GM23248 (cell line): ENCODE measurements at regions not wholly inside any gene's neighbourhood (a gene's known extent, or its start where the extent isn't known, plus 50 kb on each side); places are given as distances from the start of the nearest gene placed in this dataset.

Experiments
- DNase-seq: peaks from one replicate; pipeline ENCODE4 v3.0.0-alpha.2; 2015
- H2AFZ ChIP-seq: fragments of 200-600 bp; sonication (generic); 2 replicates; pipeline ENCODE4 v1.6.1; 2016; ENCODE audit warnings: antibody characterized with exemption
- H3F3A ChIP-seq: fragments of 200-600 bp; sonication (generic); 2 replicates; pipeline ENCODE4 v1.6.1; 2016; ENCODE audit warnings: mild to moderate bottlenecking, antibody characterized with exemption, mixed run types; ENCODE audit not compliant: insufficient read depth
- H3K27ac ChIP-seq: fragments of 200-600 bp; sonication (generic); 2 replicates; pipeline ENCODE4 v1.5.1; 2016; ENCODE audit warnings: mild to moderate bottlenecking
- H3K27me3 ChIP-seq: fragments of 200-600 bp; sonication (generic); replicated peaks from 2 replicates; pipeline ENCODE4 v1.6.1; 2016; ENCODE audit warnings: mild to moderate bottlenecking; ENCODE audit not compliant: insufficient read depth
- H3K36me3 ChIP-seq: fragments of 200-600 bp; sonication (generic); 2 replicates; pipeline ENCODE4 v1.6.1; 2016; ENCODE audit warnings: low read depth, mild to moderate bottlenecking
- H3K4me1 ChIP-seq: fragments of 200-600 bp; sonication (generic); 2 replicates; pipeline ENCODE4 v1.6.1; 2016; ENCODE audit warnings: mild to moderate bottlenecking; ENCODE audit not compliant: insufficient read depth
- H3K4me2 ChIP-seq: fragments of 200-600 bp; sonication (generic); one replicate; pipeline ENCODE4 v1.6.1; 2016; ENCODE audit warnings: mild to moderate bottlenecking; ENCODE audit not compliant: unreplicated experiment
- H3K4me3 ChIP-seq: fragments of 200-600 bp; sonication (generic); 2 replicates; pipeline ENCODE4 v1.5.1; 2016; ENCODE audit warnings: mild to moderate bottlenecking
- H3K79me2 ChIP-seq: fragments of 200-600 bp; sonication (generic); 2 replicates; pipeline ENCODE4 v1.6.1; 2016; ENCODE audit warnings: mild to moderate bottlenecking; ENCODE audit not compliant: insufficient read depth
- H3K9ac ChIP-seq: fragments of 200-600 bp; sonication (generic); 2 replicates; pipeline ENCODE4 v1.6.1; 2016; ENCODE audit warnings: mild to moderate bottlenecking
- H3K9me2 ChIP-seq: fragments of 200-600 bp; sonication (generic); 2 replicates; pipeline ENCODE4 v1.6.1; 2016; ENCODE audit warnings: mixed run types, mild to moderate bottlenecking, moderate library complexity; ENCODE audit not compliant: insufficient read depth
- H3K9me3 ChIP-seq: fragments of 200-600 bp; sonication (generic); one replicate; pipeline ENCODE4 v1.6.1; 2017; ENCODE audit warnings: low read depth
- H4K20me1 ChIP-seq: fragments of 200-600 bp; sonication (generic); 2 replicates; pipeline ENCODE4 v1.6.0; 2016; ENCODE audit not compliant: insufficient read depth
- EZH2 ChIP-seq: fragments of 200-600 bp; sonication (generic); IDR thresholded peaks from 2 replicates; pipeline ENCODE4 v1.6.1; 2018; ENCODE audit warnings: antibody characterized with exemption, mild to moderate bottlenecking; ENCODE audit not compliant: insufficient read depth, poor library complexity, severe bottlenecking
- EZH2phosphoT487 ChIP-seq: fragments of 200-600 bp; sonication (generic); IDR thresholded peaks from 2 replicates; pipeline ENCODE4 v1.6.1; 2018; ENCODE audit warnings: antibody characterized with exemption, moderate library complexity, mild to moderate bottlenecking, low read depth; ENCODE audit not compliant: insufficient read depth
- WGBS, 2 experiments: methylation state at CpG; one replicate each; pipeline ENCODE4 v1.1.6; 2015 to 2017; ENCODE audit warnings: low lambda C conversion rate in 2 of 2, low coverage in 1 of 2; ENCODE audit errors: missing lambda C conversion rate in 2 of 2; 5-methylcytosine and 5-hydroxymethylcytosine counted together
- in situ Hi-C: fragments of 300-500 bp; cut with MboI; formaldehyde crosslinking; loops from 2 replicates; pipeline ENCODE4 v1.15.0; 2020

DNA sequence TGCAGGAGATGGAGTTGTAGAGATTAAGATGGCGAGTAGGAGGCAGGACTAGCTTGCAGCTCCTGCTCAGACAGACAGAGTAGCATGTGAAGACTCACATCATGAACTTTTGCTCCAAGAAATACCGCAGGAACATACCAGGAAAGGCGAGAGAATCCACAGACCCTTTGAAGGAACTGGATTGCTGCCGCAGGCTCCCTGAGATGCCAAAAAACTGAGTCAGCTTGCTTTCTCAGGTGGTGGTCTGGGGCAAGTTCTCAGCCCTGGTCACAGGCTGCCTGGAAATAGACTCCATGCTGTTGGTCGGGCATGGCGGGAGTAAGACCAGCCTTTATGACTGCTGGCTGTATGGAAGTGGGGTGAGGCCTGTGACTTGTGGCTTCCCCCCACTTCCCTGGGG is 163.6 kb upstream of the NAV3 start:
- no peaks in the 10 kb centered on the region for H4K20me1 ChIP-seq
- H3K27me3 ChIP-seq = no peaks in the 10 kb centered on the region
- H3K9me2 ChIP-seq = no peaks in the 10 kb centered on the region
- no peak overlapping the region for H3K4me3 ChIP-seq
- H3F3A ChIP-seq = no peaks in the 10 kb centered on the region
- no peak overlapping the region for H2AFZ ChIP-seq
- H3K4me1 ChIP-seq = no peaks in the 10 kb centered on the region
- no peak for DNase-seq
- no peaks in the 10 kb centered on the region for H3K9me3 ChIP-seq
- no peak overlapping the region for H3K9ac ChIP-seq
- no peaks in the 10 kb centered on the region for H3K36me3 ChIP-seq
- H3K4me2 ChIP-seq = no peak overlapping the region
- H3K79me2 ChIP-seq = no peaks in the 10 kb centered on the region
- 81 to 86% methylated on average over 6 of the region's 6 CpGs for WGBS, 2 experiments
- H3K27ac ChIP-seq = no peak overlapping the region
- in situ Hi-C loops = no loop called here
- TF ChIP-seq EZH2phosphoT487 = no peak
- no peak for TF ChIP-seq EZH2

DNA sequence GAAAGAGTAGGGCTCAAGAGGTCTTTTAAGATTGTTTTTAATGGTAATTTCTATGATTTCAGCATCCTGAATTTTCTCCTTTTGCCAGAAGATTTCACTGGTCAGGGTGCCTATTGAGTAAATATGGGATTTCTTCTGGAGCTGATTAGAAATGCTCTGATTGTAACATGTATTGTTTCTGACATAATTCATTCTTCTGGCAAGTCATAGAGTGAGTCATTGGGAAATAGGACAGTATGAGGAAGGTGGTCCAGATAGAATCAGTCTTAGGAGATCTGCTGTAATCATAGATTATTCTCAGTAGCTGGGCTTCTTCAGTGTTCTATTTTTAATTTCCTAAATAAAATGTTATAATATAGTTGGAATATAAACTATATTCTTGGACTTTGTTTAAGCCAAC is 182.0 kb upstream of the NAV3 start:
- no peaks in the 10 kb centered on the region for H3K79me2 ChIP-seq
- no peaks in the 10 kb centered on the region for H3K9me3 ChIP-seq
- TF ChIP-seq EZH2 = no peak
- no peak for TF ChIP-seq EZH2phosphoT487
- H3K9ac ChIP-seq = no peak overlapping the region
- H4K20me1 ChIP-seq = no peaks in the 10 kb centered on the region
- H3K4me3 ChIP-seq = no peak overlapping the region
- no peak overlapping the region for H3K27ac ChIP-seq
- in situ Hi-C loops = no loop called here
- no peaks in the 10 kb centered on the region for H3K27me3 ChIP-seq
- peak; percentile 7 for DNase-seq
- no peak overlapping the region for H3K4me2 ChIP-seq
- H3K9me2 ChIP-seq = no peaks in the 10 kb centered on the region
- H2AFZ ChIP-seq = 0 out of 2 replicates have a peak overlapping the region, but pooled peaks have one; percentile 30
- no peaks in the 10 kb centered on the region for H3F3A ChIP-seq
- no peaks in the 10 kb centered on the region for H3K4me1 ChIP-seq
- H3K36me3 ChIP-seq = no peaks in the 10 kb centered on the region

- H3K4me3 ChIP-seq = no peak overlapping the region
- no peaks in the 10 kb centered on the region for H3K36me3 ChIP-seq
- no peak overlapping the region for H3K4me2 ChIP-seq
- DNase-seq = no peak
- H3K9me3 ChIP-seq = no peaks in the 10 kb centered on the region
- WGBS, 2 experiments = 91 to 97% methylated on average over 5 of the region's 5 CpGs
- H3K4me1 ChIP-seq = no peaks in the 10 kb centered on the region
- H3K9ac ChIP-seq = no peak overlapping the region
- TF ChIP-seq EZH2phosphoT487 = no peak
- no peak for TF ChIP-seq EZH2
- no peak overlapping the region for H2AFZ ChIP-seq
- H3F3A ChIP-seq = no peaks in the 10 kb centered on the region
- H3K27me3 ChIP-seq = no peaks in the 10 kb centered on the region
- in situ Hi-C loops = no loop called here
- no peaks in the 10 kb centered on the region for H3K9me2 ChIP-seq
- no peaks in the 10 kb centered on the region for H4K20me1 ChIP-seq
- H3K27ac ChIP-seq = no peak overlapping the region
- no peaks in the 10 kb centered on the region for H3K79me2 ChIP-seq
Measured at GRCh38 chr12:77645966-77646598, 184.6 kb upstream of the NAV3 start.

DNA sequence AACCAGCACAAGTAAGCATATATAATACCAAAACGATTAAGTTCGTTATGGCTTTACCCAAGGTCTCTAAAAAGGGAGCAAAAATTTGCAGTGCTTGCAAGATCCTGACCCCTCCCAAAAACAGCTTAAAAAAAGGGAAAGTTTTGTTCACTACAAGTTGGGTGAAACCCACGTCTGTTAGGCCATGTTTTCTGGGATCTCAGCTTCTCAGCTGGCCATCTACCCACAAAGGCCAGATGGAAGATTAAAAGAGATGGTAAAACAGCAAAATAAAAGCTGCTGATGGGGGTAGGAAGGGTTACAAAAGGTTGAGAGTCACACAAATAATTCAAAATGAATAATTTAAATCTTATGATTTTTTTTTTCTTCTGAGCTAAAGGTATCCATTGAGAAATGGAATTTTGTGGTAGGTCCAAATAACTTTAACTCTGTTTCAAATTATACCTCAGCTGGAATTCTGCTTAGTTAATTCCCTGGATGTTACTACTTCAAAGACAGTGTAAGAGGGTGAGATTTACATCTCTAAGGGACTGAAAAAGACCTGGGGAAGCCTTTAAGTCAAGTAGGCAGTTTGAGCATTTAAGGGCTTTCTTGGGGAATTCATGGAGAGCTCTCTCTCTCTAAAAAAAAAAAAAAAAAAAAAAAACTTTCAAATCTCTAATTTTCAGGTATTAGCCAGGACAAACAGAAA is 185.6 kb upstream of the NAV3 start:
- in situ Hi-C loops = no loop called here
- H3K4me2 ChIP-seq = no peak overlapping the region
- TF ChIP-seq EZH2phosphoT487 (no peak), EZH2 (no peak)
- WGBS, 2 experiments = 77 to 93% methylated on average over 3 of the region's 3 CpGs
- H3K27me3 ChIP-seq = no peaks in the 10 kb centered on the region
- no peak overlapping the region for H3K4me3 ChIP-seq
- no peak overlapping the region for H2AFZ ChIP-seq
- H3K4me1 ChIP-seq = no peaks in the 10 kb centered on the region
- H3F3A ChIP-seq = no peaks in the 10 kb centered on the region
- no peak overlapping the region for H3K9ac ChIP-seq
- DNase-seq = no peak
- no peaks in the 10 kb centered on the region for H3K36me3 ChIP-seq
- H3K9me2 ChIP-seq = no peaks in the 10 kb centered on the region
- H3K79me2 ChIP-seq = no peaks in the 10 kb centered on the region
- no peak overlapping the region for H3K27ac ChIP-seq
- no peaks in the 10 kb centered on the region for H3K9me3 ChIP-seq
- no peaks in the 10 kb centered on the region for H4K20me1 ChIP-seq
